ENCODE measurements at regions not wholly inside any gene's neighbourhood (a gene's known extent, or its start where the extent isn't known, plus 50 kb on each side); places are given as distances from the start of the nearest gene placed in this dataset.

DNA sequence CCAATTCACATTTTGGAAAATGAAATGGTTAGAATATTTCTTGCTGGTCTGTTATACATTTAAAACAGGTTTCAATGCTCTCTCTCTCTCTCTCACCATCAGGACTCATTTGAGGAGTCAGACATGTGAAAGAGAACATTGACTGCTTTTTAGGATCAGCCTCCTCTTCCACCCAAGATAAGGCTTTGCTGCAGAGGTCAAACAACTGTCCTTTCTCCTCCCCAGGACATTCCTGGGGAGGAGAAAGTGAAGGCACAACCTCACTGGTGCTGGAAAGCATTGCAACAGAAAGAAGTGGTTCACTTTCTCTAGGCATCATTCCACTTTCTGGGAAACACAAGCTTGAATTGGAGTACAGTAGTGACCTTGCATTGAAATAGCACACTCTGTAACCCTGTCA, 409.1 kb upstream of the NR2F2 start (continued):
- TF ChIP-seq, protein P1, sequence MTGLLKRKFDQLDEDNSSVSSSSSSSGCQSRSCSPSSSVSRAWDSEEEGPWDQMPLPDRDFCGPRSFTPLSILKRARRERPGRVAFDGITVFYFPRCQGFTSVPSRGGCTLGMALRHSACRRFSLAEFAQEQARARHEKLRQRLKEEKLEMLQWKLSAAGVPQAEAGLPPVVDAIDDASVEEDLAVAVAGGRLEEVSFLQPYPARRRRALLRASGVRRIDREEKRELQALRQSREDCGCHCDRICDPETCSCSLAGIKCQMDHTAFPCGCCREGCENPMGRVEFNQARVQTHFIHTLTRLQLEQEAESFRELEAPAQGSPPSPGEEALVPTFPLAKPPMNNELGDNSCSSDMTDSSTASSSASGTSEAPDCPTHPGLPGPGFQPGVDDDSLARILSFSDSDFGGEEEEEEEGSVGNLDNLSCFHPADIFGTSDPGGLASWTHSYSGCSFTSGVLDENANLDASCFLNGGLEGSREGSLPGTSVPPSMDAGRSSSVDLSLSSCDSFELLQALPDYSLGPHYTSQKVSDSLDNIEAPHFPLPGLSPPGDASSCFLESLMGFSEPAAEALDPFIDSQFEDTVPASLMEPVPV (CRISPR knock-in tag; IDR thresholded peaks at IDR 0.05): no peak
- TF ChIP-seq ZNF672 (CRISPR knock-in tag; IDR thresholded peaks at IDR 0.05): no peak
- TF ChIP-seq FOSL2 (CRISPR knock-in tag; IDR thresholded peaks at IDR 0.05): no peak

- ChIA-PET POLR2A (no interaction called here), CTCF (ENCODE audit: low intra/inter-chr PET ratio, low total read pairs) (no interaction called here)
- H3K36me3 ChIP-seq (replicated peaks in 1 of 2; ENCODE audit: control insufficient read depth in 1 of 2, insufficient read depth in 2 of 2, low read length in 2 of 2): no peaks in the 10 kb centered on the region
- 36% methylated on average over 4 of the region's 7 CpGs for WGBS (ENCODE audit: low lambda C conversion rate)
- no peaks in the 10 kb centered on the region for H3K27me3 ChIP-seq (ENCODE audit: control insufficient read depth in 1 of 2, insufficient read depth in 2 of 2, low read length in 2 of 2)
- BruUV-seq (replicated peaks): no TSS peak
- peak; percentile 72 for ATAC-seq
- FAIRE-seq: no peak
- H3K4me3 ChIP-seq (replicated peaks in 1 of 3; ENCODE audit: insufficient read depth in 1 of 3, low read depth in 2 of 3, low read length in 3 of 3): no peak overlapping the region
- H3K4me1 ChIP-seq (ENCODE audit: insufficient read depth, low read length): peaks cover 5% of the 10 kb centered on the region; the same call in 1 of the 2 replicates
- DNase-seq (ENCODE audit: low spot score): peak; percentile 13
- H3K79me2 ChIP-seq (ENCODE audit: insufficient read depth, low read length): no peaks in the 10 kb centered on the region
- H3K9me3 ChIP-seq (ENCODE audit: low read length): no peaks in the 10 kb centered on the region
- no peaks in the 10 kb centered on the region for H4K20me1 ChIP-seq (ENCODE audit: insufficient read depth, low read length)
- no peak overlapping the region for H2AFZ ChIP-seq (ENCODE audit: low read length)
- H3K9ac ChIP-seq (ENCODE audit: insufficient read depth, low read depth, low read length): no peak overlapping the region
- intact Hi-C loops (cut with micrococcal nuclease; ENCODE audit: unreplicated experiment): no loop called here
- no peak overlapping the region for H3K27ac ChIP-seq (ENCODE audit: extremely low read length, insufficient read depth, low read length)
- in situ Hi-C loops (cut with HindIII; ENCODE audit: extremely low pct_ligation_motif_present, low pct_unique_long_range_greater_than_20kb): no loop called here
- H3K4me2 ChIP-seq (ENCODE audit: low read depth, low read length): no peak overlapping the region
- TF ChIP-seq ZBTB34 (CRISPR knock-in tag; IDR thresholded peaks at IDR 0.05) (no peak), SRSF1 (optimal IDR thresholded peaks at IDR 0.05; ENCODE audit: low read depth, low read length) (no peak), EED (CRISPR knock-in tag; IDR thresholded peaks at IDR 0.05) (no peak), U2AF2 (IDR thresholded peaks at IDR 0.05; ENCODE audit: low read depth, low read length) (no peak), TEAD2 (CRISPR knock-in tag; IDR thresholded peaks at IDR 0.05) (no peak), HOXA3 (CRISPR knock-in tag; IDR thresholded peaks at IDR 0.05) (no peak), STAG1 (CRISPR knock-in tag; IDR thresholded peaks at IDR 0.05) (peak; percentile 60), ZBTB10 (CRISPR knock-in tag; IDR thresholded peaks at IDR 0.05; ENCODE audit: borderline replicate concordance) (no peak), ZNF792 (CRISPR knock-in tag; IDR thresholded peaks at IDR 0.05) (no peak), TSC22D2 (CRISPR knock-in tag; IDR thresholded peaks at IDR 0.05; ENCODE audit: borderline replicate concordance) (no peak), YEATS4 (CRISPR knock-in tag; IDR thresholded peaks at IDR 0.05; ENCODE audit: borderline replicate concordance) (no peak), CHCHD3 (CRISPR knock-in tag; IDR thresholded peaks at IDR 0.05) (no peak)
- TF ChIP-seq, protein P2, sequence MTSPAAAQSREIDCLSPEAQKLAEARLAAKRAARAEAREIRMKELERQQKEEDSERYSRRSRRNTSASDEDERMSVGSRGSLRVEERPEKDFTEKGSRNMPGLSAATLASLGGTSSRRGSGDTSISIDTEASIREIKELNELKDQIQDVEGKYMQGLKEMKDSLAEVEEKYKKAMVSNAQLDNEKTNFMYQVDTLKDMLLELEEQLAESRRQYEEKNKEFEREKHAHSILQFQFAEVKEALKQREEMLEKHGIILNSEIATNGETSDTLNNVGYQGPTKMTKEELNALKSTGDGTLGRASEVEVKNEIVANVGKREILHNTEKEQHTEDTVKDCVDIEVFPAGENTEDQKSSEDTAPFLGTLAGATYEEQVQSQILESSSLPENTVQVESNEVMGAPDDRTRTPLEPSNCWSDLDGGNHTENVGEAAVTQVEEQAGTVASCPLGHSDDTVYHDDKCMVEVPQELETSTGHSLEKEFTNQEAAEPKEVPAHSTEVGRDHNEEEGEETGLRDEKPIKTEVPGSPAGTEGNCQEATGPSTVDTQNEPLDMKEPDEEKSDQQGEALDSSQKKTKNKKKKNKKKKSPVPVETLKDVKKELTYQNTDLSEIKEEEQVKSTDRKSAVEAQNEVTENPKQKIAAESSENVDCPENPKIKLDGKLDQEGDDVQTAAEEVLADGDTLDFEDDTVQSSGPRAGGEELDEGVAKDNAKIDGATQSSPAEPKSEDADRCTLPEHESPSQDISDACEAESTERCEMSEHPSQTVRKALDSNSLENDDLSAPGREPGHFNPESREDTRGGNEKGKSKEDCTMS (CRISPR knock-in tag; conservative IDR thresholded peaks at IDR 0.05): no peak
Measured at GRCh38 chr15:95922431-95922830, 408.1 kb upstream of the NR2F2 start.
